Body of pancreas (tissue), 4 donors: ENCODE measurements at regions not wholly inside any gene's neighbourhood (a gene's known extent, or its start where the extent isn't known, plus 50 kb on each side); places are given as distances from the start of the nearest gene placed in this dataset.

Experiments used
- POLR2A ChIP-seq, 3 donors: fragments of 450-650 bp; IDR thresholded peaks; one replicate each; pipeline ENCODE4 v1.6.1; 2016; ENCODE audit warnings: antibody characterized with exemption in 3 of 3, mild to moderate bottlenecking in 2 of 3
- TF ChIP-seq, protein P1 (sequence below), 7 experiments: fragments of 450-650 bp in 4 of 7; fragments of 200-600 bp in 3 of 7; sonication (generic) in 3 of 7; IDR thresholded peaks; one replicate each; pipeline ENCODE4 v1.5.1; 2016 to 2019; ENCODE audit warnings: antibody characterized with exemption in 7 of 7

DNA sequence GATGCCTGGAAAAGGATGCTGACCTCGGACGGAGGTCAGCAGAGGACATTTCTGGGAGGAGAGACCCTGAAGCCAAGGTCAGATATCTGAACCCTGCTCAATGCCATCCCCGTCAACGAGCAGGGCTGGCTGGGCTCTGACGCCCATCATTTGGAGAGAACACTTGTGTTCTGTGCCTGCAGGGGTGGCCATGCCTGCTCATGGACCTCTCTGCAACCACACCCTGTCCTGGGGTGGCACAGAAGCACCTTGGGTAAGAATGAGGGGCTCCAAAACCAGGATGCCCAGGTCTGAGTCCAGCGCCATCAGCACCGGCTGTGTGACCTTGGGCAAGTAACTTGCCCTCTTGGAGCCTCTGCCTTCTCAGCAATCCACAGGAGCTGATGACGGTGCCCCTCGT lies 293.7 kb upstream of the FOXF1 start:
- no peak for TF ChIP-seq POLR2A (IDR thresholded peaks at IDR 0.05)
- TF ChIP-seq, protein P1, sequence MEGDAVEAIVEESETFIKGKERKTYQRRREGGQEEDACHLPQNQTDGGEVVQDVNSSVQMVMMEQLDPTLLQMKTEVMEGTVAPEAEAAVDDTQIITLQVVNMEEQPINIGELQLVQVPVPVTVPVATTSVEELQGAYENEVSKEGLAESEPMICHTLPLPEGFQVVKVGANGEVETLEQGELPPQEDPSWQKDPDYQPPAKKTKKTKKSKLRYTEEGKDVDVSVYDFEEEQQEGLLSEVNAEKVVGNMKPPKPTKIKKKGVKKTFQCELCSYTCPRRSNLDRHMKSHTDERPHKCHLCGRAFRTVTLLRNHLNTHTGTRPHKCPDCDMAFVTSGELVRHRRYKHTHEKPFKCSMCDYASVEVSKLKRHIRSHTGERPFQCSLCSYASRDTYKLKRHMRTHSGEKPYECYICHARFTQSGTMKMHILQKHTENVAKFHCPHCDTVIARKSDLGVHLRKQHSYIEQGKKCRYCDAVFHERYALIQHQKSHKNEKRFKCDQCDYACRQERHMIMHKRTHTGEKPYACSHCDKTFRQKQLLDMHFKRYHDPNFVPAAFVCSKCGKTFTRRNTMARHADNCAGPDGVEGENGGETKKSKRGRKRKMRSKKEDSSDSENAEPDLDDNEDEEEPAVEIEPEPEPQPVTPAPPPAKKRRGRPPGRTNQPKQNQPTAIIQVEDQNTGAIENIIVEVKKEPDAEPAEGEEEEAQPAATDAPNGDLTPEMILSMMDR (IDR thresholded peaks at IDR 0.05): no peak
